IPS-15b (cell line): ENCODE measurements at regions not wholly inside any gene's neighbourhood (a gene's known extent, or its start where the extent isn't known, plus 50 kb on each side); places are given as distances from the start of the nearest gene placed in this dataset.
"Not testable (repeated sequence)": the region's sequence is repeated elsewhere in the genome, so short reads cannot be mapped to it uniquely, and the experiment has no call there.

Experiments used
- H3K27me3 ChIP-seq: one replicate; pipeline ENCODE4 v1.6.1; 2013; ENCODE audit warnings: low read length; ENCODE audit not compliant: control insufficient read depth, insufficient read depth
- H3K36me3 ChIP-seq: one replicate; pipeline ENCODE4 v1.6.1; 2013; ENCODE audit warnings: low read length; ENCODE audit not compliant: control insufficient read depth, insufficient read depth
- H3K4me1 ChIP-seq: one replicate; pipeline ENCODE4 v1.6.1; 2013; ENCODE audit warnings: mild to moderate bottlenecking, low read length; ENCODE audit not compliant: control insufficient read depth, insufficient read depth
- H3K4me3 ChIP-seq: one replicate; pipeline ENCODE4 v1.5.1; 2013; ENCODE audit warnings: low read depth, low read length
- H3K9ac ChIP-seq: one replicate; pipeline ENCODE4 v1.6.1; 2013; ENCODE audit warnings: low read depth, mild to moderate bottlenecking, low read length
- H3K9me3 ChIP-seq: one replicate; pipeline ENCODE4 v1.6.1; 2013; ENCODE audit warnings: mild to moderate bottlenecking, low read length; ENCODE audit not compliant: control insufficient read depth, insufficient read depth

GRCh38 chr1:163498391-163499330 lies 176.9 kb downstream of the NUF2 start:
- not testable (repeated sequence) for H3K4me3 ChIP-seq, H3K4me1 ChIP-seq, H3K27me3 ChIP-seq, H3K9me3 ChIP-seq, H3K9ac ChIP-seq, H3K36me3 ChIP-seq

GRCh38 chr1:163504331-163504978 lies 182.7 kb downstream of the NUF2 start:
- H3K4me3 ChIP-seq: no peak overlapping the region
- H3K36me3 ChIP-seq: no peaks in the 10 kb centered on the region
- no peak overlapping the region for H3K9ac ChIP-seq
- no peaks in the 10 kb centered on the region for H3K27me3 ChIP-seq
- no peaks in the 10 kb centered on the region for H3K4me1 ChIP-seq
- no peaks in the 10 kb centered on the region for H3K9me3 ChIP-seq

GRCh38 chr1:163509114-163509513 lies 187.4 kb downstream of the NUF2 start:
- Histone ChIP-seq H3K4me3 (no peak overlapping the region), H3K4me1 (no peaks in the 10 kb centered on the region), H3K9me3 (no peaks in the 10 kb centered on the region), H3K36me3 (no peaks in the 10 kb centered on the region), H3K9ac (no peak overlapping the region), H3K27me3 (no peaks in the 10 kb centered on the region)

- Histone ChIP-seq H3K9me3 (no peaks in the 10 kb centered on the region), H3K4me1 (no peaks in the 10 kb centered on the region), H3K27me3 (no peaks in the 10 kb centered on the region), H3K36me3 (no peaks in the 10 kb centered on the region), H3K9ac (no peak overlapping the region), H3K4me3 (no peak overlapping the region)
These were observed 190.7 kb downstream of the NUF2 start for GRCh38 chr1:163512349-163512989.

- Histone ChIP-seq H3K9me3 (no peaks in the 10 kb centered on the region), H3K36me3 (no peaks in the 10 kb centered on the region), H3K9ac (no peak overlapping the region), H3K27me3 (no peaks in the 10 kb centered on the region), H3K4me1 (peaks cover 7% of the 10 kb centered on the region), H3K4me3 (no peak overlapping the region)
These were observed 201.7 kb downstream of the NUF2 start for GRCh38 chr1:163523375-163524029.

GRCh38 chr1:163528710-163529348 lies 207.1 kb downstream of the NUF2 start:
- Histone ChIP-seq H3K9ac (no peak overlapping the region), H3K36me3 (no peaks in the 10 kb centered on the region), H3K27me3 (no peaks in the 10 kb centered on the region), H3K9me3 (no peaks in the 10 kb centered on the region), H3K4me3 (no peak overlapping the region), H3K4me1 (no peaks in the 10 kb centered on the region)

- Histone ChIP-seq H3K9me3 (no peaks in the 10 kb centered on the region), H3K9ac (no peak overlapping the region), H3K36me3 (no peaks in the 10 kb centered on the region), H3K4me1 (no peaks in the 10 kb centered on the region), H3K4me3 (no peak overlapping the region), H3K27me3 (no peaks in the 10 kb centered on the region)
These were observed 209.6 kb downstream of the NUF2 start for GRCh38 chr1:163531345-163531744.

- H3K9me3 ChIP-seq: no peaks in the 10 kb centered on the region
- no peaks in the 10 kb centered on the region for H3K27me3 ChIP-seq
- no peak overlapping the region for H3K9ac ChIP-seq
- H3K36me3 ChIP-seq: no peaks in the 10 kb centered on the region
- H3K4me1 ChIP-seq: peaks cover 3% of the 10 kb centered on the region
- H3K4me3 ChIP-seq: no peak overlapping the region
These were observed 213.6 kb downstream of the NUF2 start for GRCh38 chr1:163535401-163535800.

GRCh38 chr1:163535807-163536206 lies 214.1 kb downstream of the NUF2 start:
- Histone ChIP-seq H3K9me3 (no peaks in the 10 kb centered on the region), H3K4me3 (no peak overlapping the region), H3K4me1 (peaks cover 3% of the 10 kb centered on the region), H3K36me3 (no peaks in the 10 kb centered on the region), H3K27me3 (no peaks in the 10 kb centered on the region), H3K9ac (no peak overlapping the region)

- no peak overlapping the region for H3K9ac ChIP-seq
- peaks cover 3% of the 10 kb centered on the region for H3K4me1 ChIP-seq
- no peaks in the 10 kb centered on the region for H3K9me3 ChIP-seq
- H3K27me3 ChIP-seq: no peaks in the 10 kb centered on the region
- no peak overlapping the region for H3K4me3 ChIP-seq
- H3K36me3 ChIP-seq: no peaks in the 10 kb centered on the region
These were observed 216.1 kb downstream of the NUF2 start for GRCh38 chr1:163537809-163538208.

GRCh38 chr1:163538667-163539066 lies 216.9 kb downstream of the NUF2 start:
- Histone ChIP-seq H3K4me3 (no peak overlapping the region), H3K9ac (no peak overlapping the region), H3K9me3 (no peaks in the 10 kb centered on the region), H3K4me1 (peaks cover 3% of the 10 kb centered on the region), H3K36me3 (no peaks in the 10 kb centered on the region), H3K27me3 (no peaks in the 10 kb centered on the region)
